Uterus (tissue), 2 donors: ENCODE measurements at regions not wholly inside any gene's neighbourhood (a gene's known extent, or its start where the extent isn't known, plus 50 kb on each side); places are given as distances from the start of the nearest gene placed in this dataset.

Experiments
- CTCF ChIP-seq, 4 experiments: fragments of 200-600 bp in 2 of 4; fragments of 450-650 bp in 2 of 4; sonication (generic) in 2 of 4; IDR thresholded peaks; one replicate each; pipeline ENCODE4 v1.5.1; 2016 to 2019; ENCODE audit warnings: antibody characterized with exemption in 4 of 4, mild to moderate bottlenecking in 2 of 4, moderate library complexity in 1 of 4
- POLR2A ChIP-seq, 2 donors: fragments of 450-650 bp; IDR thresholded peaks; one replicate each; pipeline ENCODE4 v1.6.1; 2016; ENCODE audit warnings: antibody characterized with exemption in 2 of 2, mild to moderate bottlenecking in 1 of 2, moderate library complexity in 1 of 2

GRCh38 chr1:157217486-157217885, 79.3 kb upstream of the ETV3 start:
- TF ChIP-seq CTCF (IDR thresholded peaks at IDR 0.05) (no peak), POLR2A (IDR thresholded peaks at IDR 0.05) (no peak)
